NT2/D1 (cell line): ENCODE measurements at regions not wholly inside any gene's neighbourhood (a gene's known extent, or its start where the extent isn't known, plus 50 kb on each side); places are given as distances from the start of the nearest gene placed in this dataset.

Source experiments
- DNase-seq: peaks from one replicate; pipeline ENCODE4 v3.0.0-alpha.2; 2011; ENCODE audit warnings: low read depth, low spot score
- H3K27me3 ChIP-seq: 2 replicates; pipeline ENCODE4 v1.6.0; 2011; ENCODE audit warnings: mild to moderate bottlenecking; ENCODE audit not compliant: insufficient read length, insufficient read depth
- H3K36me3 ChIP-seq: 2 replicates; pipeline ENCODE4 v1.6.1; 2011; ENCODE audit warnings: mild to moderate bottlenecking, low read length, mixed read lengths; ENCODE audit not compliant: insufficient read depth, insufficient read length
- H3K4me1 ChIP-seq: 2 replicates; pipeline ENCODE4 v1.5.1; 2011; ENCODE audit not compliant: insufficient read depth, insufficient read length
- H3K4me3 ChIP-seq: 2 replicates; pipeline ENCODE4 v1.5.1; 2011; ENCODE audit warnings: low read depth; ENCODE audit not compliant: insufficient read length
- H3K9ac ChIP-seq: 2 replicates; pipeline ENCODE4 v1.6.0; 2011; ENCODE audit warnings: low read depth; ENCODE audit not compliant: insufficient read length
- H3K9me3 ChIP-seq: 2 replicates; pipeline ENCODE4 v1.5.1; 2011; ENCODE audit warnings: mild to moderate bottlenecking, low read length; ENCODE audit not compliant: insufficient read depth
- SUZ12 ChIP-seq: IDR thresholded peaks from 2 replicates; pipeline ENCODE4 v1.6.1; 2011; ENCODE audit not compliant: insufficient read length, insufficient read depth; ENCODE audit errors: extremely low read depth
- YY1 ChIP-seq: IDR thresholded peaks from 2 replicates; pipeline ENCODE4 v1.6.1; 2011; ENCODE audit not compliant: insufficient read length, insufficient read depth
- ZNF274 ChIP-seq: IDR thresholded peaks from 2 replicates; pipeline ENCODE4 v1.6.1; 2011; ENCODE audit warnings: mild to moderate bottlenecking, low read depth, low read length

DNA sequence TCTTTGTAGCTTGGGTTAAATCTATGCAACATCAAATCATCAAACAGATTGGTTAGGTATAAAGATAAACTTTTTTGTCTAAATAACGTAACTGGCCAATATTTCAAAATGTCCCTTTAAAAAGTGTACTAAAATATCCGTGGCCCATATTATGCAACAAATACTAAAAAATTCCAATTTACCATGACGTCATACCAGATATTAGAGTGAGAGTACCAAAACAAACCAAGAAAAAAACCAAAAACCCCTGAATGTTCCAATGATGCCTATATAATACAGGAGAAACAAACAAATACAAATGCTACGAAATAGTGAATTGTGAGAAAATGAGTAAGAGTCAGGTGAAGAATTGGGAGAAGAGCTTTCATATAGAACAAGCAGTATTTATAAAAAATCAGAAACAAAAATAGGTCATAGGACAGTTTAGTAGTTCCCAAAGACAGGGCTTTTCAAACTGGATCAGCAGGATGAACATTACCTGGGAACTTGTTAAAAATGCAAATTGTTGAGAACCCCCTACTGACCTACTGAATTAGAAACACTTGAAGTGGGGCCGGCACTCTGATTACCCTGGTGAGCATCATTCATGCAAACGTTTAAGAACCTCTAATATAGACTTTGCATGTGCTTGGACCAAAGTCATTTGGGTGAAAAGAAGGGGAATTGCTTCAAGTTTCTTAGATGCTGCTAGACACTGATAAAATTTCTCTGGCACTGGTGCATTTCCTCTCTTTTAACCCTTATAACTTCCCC is 753.7 kb downstream of the DSC3 start:
- Histone ChIP-seq H3K9me3 (no peaks in the 10 kb centered on the region), H3K9ac (no peak overlapping the region), H3K36me3 (no peaks in the 10 kb centered on the region), H3K27me3 (no peaks in the 10 kb centered on the region), H3K4me1 (no peaks in the 10 kb centered on the region), H3K4me3 (no peak overlapping the region)
- peak; percentile 16 for DNase-seq
- TF ChIP-seq SUZ12, result no peak
- no peak for TF ChIP-seq ZNF274
- TF ChIP-seq YY1, result no peak

DNA sequence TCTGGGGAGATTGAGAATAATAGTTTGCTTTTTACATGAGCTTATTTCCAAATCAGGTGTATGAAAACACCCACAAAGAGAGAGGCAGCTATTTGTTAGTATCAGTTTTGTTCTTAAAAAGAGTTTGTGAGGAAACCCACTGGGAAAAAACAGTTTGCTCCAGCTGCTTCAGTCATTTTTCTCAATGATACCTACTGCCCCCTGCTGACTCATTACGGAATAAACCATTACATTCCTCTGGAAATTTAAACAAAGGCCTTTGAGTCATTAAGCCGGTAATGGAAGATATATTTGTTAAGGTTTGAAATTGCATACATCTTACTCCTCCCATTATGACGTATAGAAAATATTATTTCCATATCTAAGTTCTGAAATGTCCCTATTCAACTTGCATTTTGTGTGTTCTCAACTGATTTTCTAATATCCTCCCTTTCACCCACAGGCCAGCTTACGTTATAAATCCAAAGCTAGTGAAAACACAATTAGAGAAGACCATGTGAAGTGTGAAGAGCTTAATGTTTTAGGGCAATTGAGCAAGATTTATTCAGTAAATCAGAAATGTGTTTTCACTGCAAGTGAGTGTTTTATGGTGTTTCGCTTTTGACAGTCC is 761.6 kb downstream of the DSC3 start:
- TF ChIP-seq SUZ12 (no peak), ZNF274 (no peak), YY1 (no peak)
- Histone ChIP-seq H3K4me1 (no peaks in the 10 kb centered on the region), H3K9me3 (no peaks in the 10 kb centered on the region), H3K27me3 (no peaks in the 10 kb centered on the region), H3K9ac (no peak overlapping the region), H3K36me3 (no peaks in the 10 kb centered on the region), H3K4me3 (no peak overlapping the region)
- peak; percentile 25 for DNase-seq

DNA sequence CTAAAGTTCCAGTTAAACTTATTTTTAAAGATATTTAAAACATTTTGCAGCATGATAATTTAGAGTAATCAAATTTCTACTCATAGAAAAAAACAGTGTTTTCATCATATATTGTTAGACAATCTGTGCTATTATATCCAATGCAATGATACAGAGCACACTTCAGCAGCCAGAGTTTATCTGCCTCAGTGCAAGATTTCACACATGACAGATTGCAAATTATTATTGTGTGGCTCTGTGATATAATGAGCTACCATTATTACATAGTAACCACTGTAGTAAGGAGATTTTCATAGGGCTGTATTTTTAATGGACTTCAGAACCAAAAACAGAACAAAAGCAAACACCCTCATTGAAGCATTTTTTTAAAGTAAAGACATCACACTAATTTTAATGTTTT is 762.4 kb downstream of the DSC3 start:
- H3K9ac ChIP-seq, result no peak overlapping the region

GRCh38 chr18:30277676-30278075 is 764.9 kb downstream of the DSC3 start:
- H3K9ac ChIP-seq, result no peak overlapping the region
- no peaks in the 10 kb centered on the region for H3K27me3 ChIP-seq
- H3K4me3 ChIP-seq, result no peak overlapping the region
- no peaks in the 10 kb centered on the region for H3K9me3 ChIP-seq
- no peaks in the 10 kb centered on the region for H3K36me3 ChIP-seq
- no peak for DNase-seq
- TF ChIP-seq YY1, result no peak
- no peak for TF ChIP-seq SUZ12
- no peak for TF ChIP-seq ZNF274
- no peaks in the 10 kb centered on the region for H3K4me1 ChIP-seq

More for the DNA sequence above, 762.4 kb downstream of the DSC3 start:
- Histone ChIP-seq H3K4me1 (no peaks in the 10 kb centered on the region), H3K36me3 (no peaks in the 10 kb centered on the region), H3K4me3 (no peak overlapping the region), H3K9me3 (no peaks in the 10 kb centered on the region), H3K27me3 (no peaks in the 10 kb centered on the region)
- no peak for TF ChIP-seq SUZ12
- TF ChIP-seq ZNF274, result no peak
- no peak for TF ChIP-seq YY1
- DNase-seq, result no peak

GRCh38 chr18:30271716-30272115 is 770.8 kb downstream of the DSC3 start:
- DNase-seq, result peak; percentile 22
- TF ChIP-seq SUZ12 (no peak), ZNF274 (no peak)
- H3K27me3 ChIP-seq, result no peaks in the 10 kb centered on the region
- no peaks in the 10 kb centered on the region for H3K4me1 ChIP-seq
- no peaks in the 10 kb centered on the region for H3K36me3 ChIP-seq
- H3K4me3 ChIP-seq, result no peak overlapping the region
- H3K9ac ChIP-seq, result no peak overlapping the region
- H3K9me3 ChIP-seq, result no peaks in the 10 kb centered on the region

- Histone ChIP-seq H3K4me1 (no peaks in the 10 kb centered on the region), H3K27me3 (no peaks in the 10 kb centered on the region), H3K4me3 (no peak overlapping the region), H3K36me3 (no peaks in the 10 kb centered on the region), H3K9ac (no peak overlapping the region), H3K9me3 (no peaks in the 10 kb centered on the region)
- TF ChIP-seq YY1 (no peak), SUZ12 (no peak), ZNF274 (no peak)
- DNase-seq, result no peak
Measured at GRCh38 chr18:30265190-30265589, 777.4 kb downstream of the DSC3 start.

DNA sequence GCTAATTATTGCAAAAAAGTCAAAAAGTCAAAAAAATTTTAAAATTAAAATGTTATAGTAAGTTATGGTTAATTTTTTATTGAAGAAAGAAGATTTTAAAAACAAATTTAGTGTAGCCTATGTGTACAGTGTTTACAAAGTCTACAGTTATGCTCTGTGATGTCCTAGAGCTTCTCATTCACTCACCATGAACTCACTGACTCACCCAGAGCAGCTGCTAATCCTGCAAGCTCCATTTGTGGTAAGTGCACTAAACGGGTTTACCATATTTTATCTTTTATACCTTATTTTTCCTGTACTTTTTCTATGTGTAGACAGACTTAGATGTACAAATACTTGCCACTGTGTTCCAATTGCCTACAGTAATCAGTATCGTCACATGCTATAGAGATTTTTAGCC is 788.2 kb downstream of the DSC3 start:
- Histone ChIP-seq H3K27me3 (no peaks in the 10 kb centered on the region), H3K9me3 (no peaks in the 10 kb centered on the region), H3K4me3 (no peak overlapping the region), H3K9ac (no peak overlapping the region), H3K36me3 (no peaks in the 10 kb centered on the region), H3K4me1 (no peaks in the 10 kb centered on the region)
- no peak for TF ChIP-seq YY1
- no peak for TF ChIP-seq ZNF274
- no peak for TF ChIP-seq SUZ12
- DNase-seq, result no peak

DNA sequence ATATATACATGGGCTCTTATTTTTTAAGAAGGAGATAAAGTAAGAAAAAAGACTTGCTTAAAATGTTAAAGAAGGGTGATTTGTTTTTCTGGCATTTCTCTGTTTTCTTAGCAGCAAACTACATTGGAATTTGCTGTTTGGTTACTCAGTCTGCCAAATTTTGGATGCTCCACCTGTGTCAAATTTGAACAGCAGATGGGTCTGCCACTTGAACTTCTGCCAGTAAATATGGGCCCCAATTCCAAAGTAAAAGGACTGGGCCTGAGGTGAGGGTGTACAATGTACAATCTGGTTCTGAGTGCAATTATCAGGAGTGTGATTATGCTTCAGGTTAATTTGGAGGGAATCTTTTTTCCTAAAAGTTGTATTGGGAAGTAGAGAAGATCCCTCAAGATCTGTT is 794.5 kb downstream of the DSC3 start:
- H3K4me3 ChIP-seq, result no peak overlapping the region
- no peak for DNase-seq

More for the DNA sequence above, 794.5 kb downstream of the DSC3 start:
- H3K27me3 ChIP-seq, result no peaks in the 10 kb centered on the region
- H3K4me1 ChIP-seq, result no peaks in the 10 kb centered on the region
- H3K9ac ChIP-seq, result no peak overlapping the region
- no peaks in the 10 kb centered on the region for H3K36me3 ChIP-seq
- TF ChIP-seq SUZ12 (no peak), YY1 (no peak), ZNF274 (no peak)
- no peaks in the 10 kb centered on the region for H3K9me3 ChIP-seq
